Brain microvascular endothelial cell (primary cell): ENCODE measurements at regions not wholly inside any gene's neighbourhood (a gene's known extent, or its start where the extent isn't known, plus 50 kb on each side); places are given as distances from the start of the nearest gene placed in this dataset.

Source experiments
- DNase-seq: peaks from one replicate; pipeline ENCODE4 v3.0.0-alpha.2; 2020
- H3K27ac ChIP-seq: fragments of 250-450 bp; sonication (Bioruptor Pico); 2 replicates; pipeline ENCODE4 v1.5.1; 2020; ENCODE audit warnings: mild to moderate bottlenecking, moderate library complexity
- H3K27me3 ChIP-seq: fragments of 250-450 bp; sonication (Bioruptor Pico); replicated peaks from 2 replicates; pipeline ENCODE4 v1.5.1; 2020; ENCODE audit warnings: mild to moderate bottlenecking
- H3K36me3 ChIP-seq: fragments of 250-450 bp; sonication (Bioruptor Pico); replicated peaks from 2 replicates; pipeline ENCODE4 v1.5.1; 2020; ENCODE audit warnings: mild to moderate bottlenecking
- H3K4me3 ChIP-seq: 2 replicates; pipeline ENCODE4 v1.5.1; 2011; ENCODE audit warnings: low read depth, mild to moderate bottlenecking, control low read depth, low read length, moderate library complexity
- CTCF ChIP-seq: IDR thresholded peaks from 2 replicates; pipeline ENCODE4 v1.5.1; 2011; ENCODE audit warnings: low read depth, mild to moderate bottlenecking, moderate library complexity, low read length, control low read depth, inconsistent platforms; ENCODE audit errors: missing control alignments
- in situ Hi-C: cut with HindIII; loops from 2 replicates; pipeline ENCODE4 v1.10.0; 2017; ENCODE audit warnings: low sequenced_read_pairs, low pct_ligation_motif_present

- peak; percentile 89 for TF ChIP-seq CTCF
- Histone ChIP-seq H3K4me3 (no peak overlapping the region), H3K27ac (no peak overlapping the region), H3K36me3 (no peaks in the 10 kb centered on the region), H3K27me3 (no peaks in the 10 kb centered on the region)
- DNase-seq = peak; percentile 43
- in situ Hi-C loops = no loop called here
Observed at GRCh38 chr11:15770798-15771414, 585.4 kb downstream of the SOX6 start.

- Histone ChIP-seq H3K27me3 (no peaks in the 10 kb centered on the region), H3K36me3 (no peaks in the 10 kb centered on the region), H3K4me3 (no peak overlapping the region), H3K27ac (no peak overlapping the region)
- TF ChIP-seq CTCF = no peak
- in situ Hi-C loops = no loop called here
- no peak for DNase-seq
Observed at GRCh38 chr11:15772547-15772946, 583.8 kb downstream of the SOX6 start.

- H3K4me3 ChIP-seq = no peak overlapping the region
- no peak for DNase-seq
- in situ Hi-C loops = no loop called here
Observed at GRCh38 chr11:15772981-15773380, 583.4 kb downstream of the SOX6 start.

GRCh38 chr11:15773476-15774387 is 582.6 kb downstream of the SOX6 start:
- Histone ChIP-seq H3K36me3 (no peaks in the 10 kb centered on the region), H3K27me3 (no peaks in the 10 kb centered on the region), H3K27ac (no peak overlapping the region), H3K4me3 (no peak overlapping the region)
- no peak for TF ChIP-seq CTCF
- in situ Hi-C loops = no loop called here
- no peak for DNase-seq

More at GRCh38 chr11:15772981-15773380, 583.4 kb downstream of the SOX6 start:
- Histone ChIP-seq H3K27ac (no peak overlapping the region), H3K27me3 (no peaks in the 10 kb centered on the region), H3K36me3 (no peaks in the 10 kb centered on the region)
- no peak for TF ChIP-seq CTCF

GRCh38 chr11:15774388-15774939 is 581.9 kb downstream of the SOX6 start:
- H3K27me3 ChIP-seq = no peaks in the 10 kb centered on the region
- in situ Hi-C loops = no loop called here
- TF ChIP-seq CTCF = no peak
- no peak for DNase-seq
- H3K36me3 ChIP-seq = no peaks in the 10 kb centered on the region
- H3K4me3 ChIP-seq = no peak overlapping the region
- H3K27ac ChIP-seq = no peak overlapping the region
